Heart left ventricle (tissue), 13 donors: ENCODE measurements at regions not wholly inside any gene's neighbourhood (a gene's known extent, or its start where the extent isn't known, plus 50 kb on each side); places are given as distances from the start of the nearest gene placed in this dataset.

Experiments used
- CTCF ChIP-seq, 12 donors: fragments of 200-600 bp; sonication (generic) in 4 of 12; IDR thresholded peaks; one replicate each; pipeline versions ENCODE4 v1.5.0 to v1.8.0; 2018 to 2022; ENCODE audit warnings: antibody characterized with exemption in 12 of 12, mild to moderate bottlenecking in 5 of 12
- POLR2A ChIP-seq, 2 donors: fragments of 450-650 bp; IDR thresholded peaks; one replicate each; pipeline ENCODE4 v1.6.1; 2017; ENCODE audit warnings: antibody characterized with exemption in 2 of 2, mild to moderate bottlenecking in 2 of 2, moderate library complexity in 2 of 2
- donor health status: ischemic (EF 13 %, LVEDD 7.1; RV severe dilation, severe dysfunction).
- donor health status: DM: no; HTN: yes; CAD: no.
- donor health status: DM: no; HTN: no; CAD: no.
- donor health status: ischemic (EF 25% LVEDD 6.9; RV normal size, moderate dysfunction).
- donor health status: ischemic (EF 25% LVEDD 5.7; RV mildly dilated, moderate dysfunction).
- donor health status: ischemic (EF 35%, LVEDD 5.7; RV mildly dilated, moderate dysfunction).
- donor health status: nonischemic (EF 11% LVEDD 7.7; RV severe dilation, severe dysfunction).
- donor health status: DM: yes; HTN: yes; CAD: no.
- donor health status: PGD.
- donor health status: ischemic (EF 29% LVEDD 5.4; RV normal size, mild dysfunction).
- donor health status: nonischemic (EF 23%, LVEDD 6.1; RV moderate dilation, normal function).

GRCh38 chr3:174438501-174439145, 420.5 kb upstream of the NAALADL2 start:
- TF ChIP-seq POLR2A (IDR thresholded peaks at IDR 0.05), result no peak
- no peak for TF ChIP-seq CTCF (IDR thresholded peaks at IDR 0.05)
